GM21381 (cell line): ENCODE measurements at regions not wholly inside any gene's neighbourhood (a gene's known extent, or its start where the extent isn't known, plus 50 kb on each side); places are given as distances from the start of the nearest gene placed in this dataset.

ENCODE experiments used
- ATAC-seq: cut with Tn5 transposase; IDR thresholded peaks from one replicate; pipeline ENCODE4 v1.9.1; 2021; ENCODE audit warnings: mild to moderate bottlenecking, moderate library complexity; ENCODE audit not compliant: unreplicated experiment

DNA sequence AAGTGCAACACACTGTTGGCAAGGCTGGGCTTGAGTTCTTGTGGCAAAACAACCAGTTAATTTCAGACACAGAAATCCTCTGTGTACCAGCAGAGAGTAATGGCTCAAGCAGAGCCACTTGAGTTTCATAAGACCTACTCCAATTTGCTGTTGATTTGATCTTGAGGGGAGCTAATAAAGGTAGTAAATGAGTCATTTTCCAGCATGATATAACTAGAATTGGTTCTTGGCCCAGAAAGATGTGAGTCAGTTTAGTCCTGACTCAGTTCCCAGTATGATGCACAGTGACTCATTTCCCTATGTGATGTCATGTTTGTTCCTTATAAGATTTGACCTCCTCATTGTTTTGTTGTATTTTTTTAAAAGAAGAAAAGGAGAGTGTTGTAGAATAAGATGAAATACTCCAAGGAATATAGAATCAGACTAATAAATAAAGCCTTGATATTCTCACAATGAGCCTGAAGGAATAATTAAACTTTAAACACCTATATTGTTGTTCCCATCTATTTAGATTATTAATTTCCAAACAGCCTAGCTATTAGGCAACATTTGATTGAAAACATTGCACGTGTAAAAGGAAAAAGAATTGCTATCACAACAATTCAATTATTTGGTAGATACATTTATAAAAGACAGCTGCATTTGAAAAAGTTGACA, 186.2 kb downstream of the REEP3 start:
- peak; percentile 72 for ATAC-seq

- ATAC-seq = no peak
These were observed 187.2 kb downstream of the REEP3 start for GRCh38 chr10:63708421-63708820.

DNA sequence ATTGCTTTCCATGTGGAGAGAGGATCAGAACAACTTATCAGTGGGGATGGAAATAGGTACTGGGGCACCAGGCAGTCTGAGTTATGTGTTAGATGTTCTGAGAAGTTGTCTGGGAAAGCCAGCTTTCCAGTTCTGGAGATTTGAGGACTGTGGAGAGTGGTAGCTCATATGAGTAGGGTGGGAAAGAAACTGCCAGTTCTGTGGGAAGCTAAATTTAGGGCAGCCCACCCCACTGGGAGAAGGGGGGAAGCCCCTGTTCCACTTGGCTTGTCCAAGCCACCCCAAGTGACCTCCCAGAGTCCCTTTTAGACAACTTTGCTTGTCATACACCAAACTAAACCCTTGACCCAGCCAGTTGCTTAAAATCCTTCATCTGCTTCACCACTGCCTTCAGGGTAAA, 189.5 kb downstream of the REEP3 start:
- ATAC-seq = no peak

GRCh38 chr10:63711361-63711760, 190.2 kb downstream of the REEP3 start:
- ATAC-seq = no peak

DNA sequence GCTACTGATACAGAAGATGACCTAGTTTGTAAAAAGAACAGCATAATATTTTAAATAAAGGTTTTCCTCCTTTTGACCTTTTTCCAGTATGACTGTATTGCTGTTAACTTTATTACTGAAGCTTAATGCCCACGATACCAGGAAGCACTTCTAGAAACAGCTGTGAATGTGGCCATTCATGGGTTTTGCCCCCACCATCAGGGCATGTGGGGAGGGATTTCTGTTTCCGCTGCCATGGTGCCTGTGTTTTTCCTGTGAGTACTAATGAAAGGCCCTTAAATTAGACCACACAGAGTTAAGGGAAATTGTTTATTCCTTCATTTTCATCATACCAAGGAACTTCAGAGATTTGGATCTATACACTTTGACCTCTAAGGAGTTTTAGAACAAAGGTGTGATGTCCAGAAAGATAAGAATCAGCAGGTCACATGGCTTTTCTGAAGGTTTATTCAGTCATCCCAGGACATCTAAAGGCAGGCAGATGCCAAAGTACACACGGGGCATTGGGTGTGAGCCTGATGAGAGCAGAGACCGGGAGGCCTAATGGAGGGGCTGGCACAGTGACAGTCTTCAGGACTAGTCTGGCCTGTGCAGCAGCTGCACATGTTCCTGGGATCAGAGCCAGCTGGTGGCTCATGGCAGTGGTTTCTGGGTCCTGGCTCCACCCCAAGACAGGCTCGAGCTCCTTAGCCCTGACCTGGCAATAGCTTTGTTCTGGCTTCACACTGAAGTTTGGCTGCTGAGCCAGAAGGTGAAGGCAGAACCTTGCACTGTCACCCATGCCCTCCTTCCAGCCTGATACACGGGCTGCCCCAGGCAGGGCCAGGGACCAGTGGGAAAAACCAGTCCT, 190.9 kb downstream of the REEP3 start:
- ATAC-seq = no peak

GRCh38 chr10:63712717-63713115, 191.5 kb downstream of the REEP3 start:
- ATAC-seq = no peak

DNA sequence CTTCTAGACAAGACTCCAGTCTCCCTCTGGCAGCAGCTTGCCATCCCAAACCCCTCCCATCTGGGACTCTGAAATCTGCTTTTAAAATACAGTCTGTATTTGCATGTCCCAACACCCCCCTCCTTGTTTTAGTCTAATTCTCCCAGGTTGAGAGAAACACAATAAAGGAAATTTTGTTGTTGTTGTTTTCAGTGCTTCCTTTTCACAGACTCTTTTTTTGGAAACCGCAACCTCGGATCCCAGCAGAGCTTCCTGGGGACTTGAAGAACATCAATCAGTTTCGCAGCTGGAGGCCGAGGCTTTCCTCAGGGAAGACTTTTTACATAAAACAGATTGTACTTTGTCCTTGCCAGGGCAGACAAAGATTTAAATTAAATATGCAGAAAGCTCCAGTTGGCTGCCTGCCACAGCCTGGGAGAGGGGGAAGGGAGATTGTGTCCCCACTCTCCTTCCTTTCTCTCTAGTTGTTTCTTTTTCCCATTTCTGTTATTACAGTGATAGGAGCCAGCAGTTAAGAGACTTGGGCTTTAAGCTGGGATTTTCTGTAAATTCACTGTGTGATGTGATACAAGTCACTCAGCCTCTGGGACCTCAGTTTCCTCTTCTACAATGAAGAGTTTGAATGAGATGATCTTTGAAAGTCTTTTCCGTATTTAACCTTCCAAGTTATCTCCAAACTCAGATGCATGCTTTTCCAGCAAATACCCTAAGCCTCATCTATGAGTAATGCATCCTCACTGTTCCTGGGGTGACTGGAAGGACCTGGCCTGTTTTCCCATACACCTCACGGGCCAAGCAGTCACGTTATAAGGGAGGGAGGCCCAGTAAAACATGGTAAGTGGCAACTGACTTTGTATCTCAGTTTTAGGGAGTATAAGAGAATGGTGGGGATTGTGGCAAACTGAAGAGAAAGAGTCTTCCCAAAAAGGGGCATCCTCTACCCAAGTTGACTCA, 192.3 kb downstream of the REEP3 start:
- ATAC-seq = no peak

GRCh38 chr10:63716016-63716580, 194.9 kb downstream of the REEP3 start:
- no peak for ATAC-seq

GRCh38 chr10:63717027-63717715, 196.0 kb downstream of the REEP3 start:
- no peak for ATAC-seq

GRCh38 chr10:63718006-63718405, 196.8 kb downstream of the REEP3 start:
- ATAC-seq = no peak

DNA sequence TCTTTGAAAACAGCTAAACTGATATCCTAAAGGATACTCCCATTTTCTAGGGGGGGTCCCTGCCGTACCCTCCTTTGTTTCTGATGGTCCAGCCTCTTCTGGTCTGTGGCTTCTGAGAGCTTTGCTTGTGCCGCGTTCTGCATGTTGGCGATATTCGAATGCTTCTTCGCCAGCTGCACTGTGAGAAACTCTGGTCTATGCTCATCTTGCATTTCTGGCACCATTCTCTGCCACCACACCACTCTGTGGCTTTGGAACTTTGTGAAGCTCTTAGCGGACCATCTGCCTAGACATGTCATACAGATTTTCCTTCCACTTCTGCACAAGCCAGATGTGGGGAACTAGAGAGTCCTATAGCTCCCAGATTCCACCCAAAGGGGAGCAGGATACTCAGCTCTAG, 197.2 kb downstream of the REEP3 start:
- no peak for ATAC-seq

DNA sequence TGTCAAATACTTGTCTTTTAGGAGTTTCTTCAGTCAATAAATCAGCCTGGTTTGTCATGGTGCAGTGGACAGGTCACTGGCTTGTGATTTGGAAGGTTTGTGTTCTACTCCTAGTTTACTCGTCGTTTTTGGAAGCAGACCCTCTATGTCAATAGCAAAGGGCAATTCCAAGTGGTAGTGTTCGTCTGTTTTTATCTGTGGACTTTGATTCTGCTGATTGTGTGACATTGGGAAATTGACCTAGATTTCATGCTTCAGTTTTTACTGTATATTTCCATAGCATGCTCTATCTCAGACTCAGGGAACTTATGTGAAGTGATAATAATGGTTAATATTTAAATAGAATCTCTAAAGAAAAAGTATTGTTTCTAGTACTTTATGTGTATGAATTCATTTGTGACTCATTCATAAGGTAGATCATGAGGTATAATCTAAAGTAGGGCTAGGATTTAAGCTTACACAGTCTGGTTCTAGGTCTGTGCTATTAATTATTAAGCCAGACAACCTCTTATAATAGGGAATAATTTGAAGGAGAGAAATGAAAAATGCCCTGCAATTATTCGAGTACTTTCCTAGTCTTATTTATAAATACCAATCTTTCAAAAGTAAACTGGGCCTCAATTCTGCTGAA, 198.1 kb downstream of the REEP3 start:
- ATAC-seq = no peak

- no peak for ATAC-seq
These were observed 198.9 kb downstream of the REEP3 start for GRCh38 chr10:63720072-63720537.

DNA sequence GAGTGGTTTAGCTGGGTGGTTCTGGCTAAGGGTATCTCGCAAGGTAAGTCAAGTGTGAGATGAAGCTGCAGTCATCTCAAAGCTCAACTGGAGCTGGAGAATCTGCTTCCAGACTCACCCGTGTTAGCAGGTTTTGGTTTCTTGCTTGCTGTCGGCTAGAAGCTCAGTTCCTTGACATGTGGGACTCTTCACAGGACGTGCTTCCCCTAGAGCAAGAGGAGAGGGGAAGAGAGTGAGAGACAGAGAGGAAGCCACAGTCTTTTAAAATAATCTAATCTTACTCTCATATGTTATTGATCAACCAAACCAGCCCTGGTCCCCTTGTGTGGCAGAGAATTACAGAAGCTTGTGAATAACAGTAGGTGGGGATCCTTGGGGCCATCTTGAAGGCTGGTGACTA, 199.5 kb downstream of the REEP3 start:
- ATAC-seq = peak; percentile 62

GRCh38 chr10:63722537-63722936, 201.3 kb downstream of the REEP3 start:
- no peak for ATAC-seq

DNA sequence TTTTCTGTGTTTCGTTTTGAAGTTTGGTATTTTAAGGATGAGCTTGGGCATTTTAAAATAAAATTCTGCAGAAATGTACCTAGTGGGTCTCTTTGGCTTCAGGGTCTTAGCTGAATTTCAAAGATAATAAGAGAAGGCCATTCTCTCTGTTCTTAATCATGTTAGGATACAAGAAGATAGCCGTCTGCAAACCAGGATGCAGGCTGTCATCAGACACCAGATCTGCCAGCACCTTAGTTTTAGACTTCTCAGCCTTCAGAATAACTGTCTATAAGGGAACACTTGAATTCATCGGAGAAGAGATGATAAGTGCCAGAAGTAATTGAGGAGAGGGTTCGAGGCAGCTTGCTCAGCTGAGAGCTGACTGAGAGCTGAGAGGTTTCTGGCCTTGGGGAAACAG, 202.1 kb downstream of the REEP3 start:
- ATAC-seq = no peak

GRCh38 chr10:63723741-63724140, 202.5 kb downstream of the REEP3 start:
- ATAC-seq = no peak

GRCh38 chr10:63724922-63725321, 203.7 kb downstream of the REEP3 start:
- no peak for ATAC-seq

GRCh38 chr10:63726867-63727266, 205.7 kb downstream of the REEP3 start:
- ATAC-seq = no peak

DNA sequence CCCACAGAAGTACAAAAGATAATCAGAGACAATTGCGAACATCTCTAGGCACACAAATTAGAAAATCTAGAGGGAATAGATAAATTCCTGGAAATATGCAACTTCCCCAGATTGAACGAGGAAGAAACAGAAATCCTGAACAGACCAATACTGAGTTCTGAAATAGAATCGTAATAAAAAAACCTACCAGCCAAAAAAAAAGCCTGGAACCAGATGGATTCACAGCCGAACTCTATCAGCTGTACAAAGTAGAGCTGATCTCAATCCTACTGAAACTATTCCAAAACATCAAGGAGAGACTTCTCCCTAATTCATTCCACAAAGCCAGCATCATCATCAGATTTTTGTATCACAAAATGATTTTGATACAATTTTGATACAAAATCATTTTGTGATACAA, 206.4 kb downstream of the REEP3 start:
- no peak for ATAC-seq
